ENCODE measurements at regions not wholly inside any gene's neighbourhood (a gene's known extent, or its start where the extent isn't known, plus 50 kb on each side); places are given as distances from the start of the nearest gene placed in this dataset.

- peaks cover 12% of the 10 kb centered on the region for H3K27me3 Mint-ChIP-seq (ENCODE audit: unreplicated experiment)
- no peak overlapping the region for H3K27ac Mint-ChIP-seq (ENCODE audit: unreplicated experiment)
- no peak for DNase-seq (ENCODE audit: low spot score)
- H3K4me1 Mint-ChIP-seq (ENCODE audit: unreplicated experiment): no peaks in the 10 kb centered on the region
- H3K9me3 Mint-ChIP-seq (ENCODE audit: unreplicated experiment): peaks cover 79% of the 10 kb centered on the region
- H3K4me3 Mint-ChIP-seq (ENCODE audit: unreplicated experiment): no peak overlapping the region
- H3K36me3 Mint-ChIP-seq (ENCODE audit: low read depth, unreplicated experiment): peaks cover 36% of the 10 kb centered on the region
- TF ChIP-seq CTCF (IDR thresholded peaks at IDR 0.05; ENCODE audit: unreplicated experiment): no peak
Observed at GRCh38 chr19:27676877-27677276, 1536.1 kb downstream of the UQCRFS1 start.

GRCh38 chr19:27676334-27676733 is 1536.6 kb downstream of the UQCRFS1 start:
- H3K27ac Mint-ChIP-seq (ENCODE audit: unreplicated experiment): no peak overlapping the region
- H3K27me3 Mint-ChIP-seq (ENCODE audit: unreplicated experiment): peaks cover 12% of the 10 kb centered on the region
- no peak overlapping the region for H3K4me3 Mint-ChIP-seq (ENCODE audit: unreplicated experiment)
- H3K9me3 Mint-ChIP-seq (ENCODE audit: unreplicated experiment): peaks cover 81% of the 10 kb centered on the region
- H3K36me3 Mint-ChIP-seq (ENCODE audit: low read depth, unreplicated experiment): peaks cover 39% of the 10 kb centered on the region
- no peak for DNase-seq (ENCODE audit: low spot score)
- H3K4me1 Mint-ChIP-seq (ENCODE audit: unreplicated experiment): no peaks in the 10 kb centered on the region
- TF ChIP-seq CTCF (IDR thresholded peaks at IDR 0.05; ENCODE audit: unreplicated experiment): no peak

- H3K4me1 Mint-ChIP-seq (ENCODE audit: unreplicated experiment): no peaks in the 10 kb centered on the region
- H3K9me3 Mint-ChIP-seq (ENCODE audit: unreplicated experiment): peaks cover 81% of the 10 kb centered on the region
- no peak overlapping the region for H3K4me3 Mint-ChIP-seq (ENCODE audit: unreplicated experiment)
- no peak for DNase-seq (ENCODE audit: low spot score)
- no peak overlapping the region for H3K27ac Mint-ChIP-seq (ENCODE audit: unreplicated experiment)
- peaks cover 12% of the 10 kb centered on the region for H3K27me3 Mint-ChIP-seq (ENCODE audit: unreplicated experiment)
- TF ChIP-seq CTCF (IDR thresholded peaks at IDR 0.05; ENCODE audit: unreplicated experiment): no peak
- H3K36me3 Mint-ChIP-seq (ENCODE audit: low read depth, unreplicated experiment): peaks cover 40% of the 10 kb centered on the region
Observed at GRCh38 chr19:27675771-27676170, 1537.2 kb downstream of the UQCRFS1 start.

GRCh38 chr19:27674701-27675100 is 1538.2 kb downstream of the UQCRFS1 start:
- peak overlapping the region; percentile 15 for H3K4me3 Mint-ChIP-seq (ENCODE audit: unreplicated experiment)
- no peak for DNase-seq (ENCODE audit: low spot score)
- H3K36me3 Mint-ChIP-seq (ENCODE audit: low read depth, unreplicated experiment): peaks cover 42% of the 10 kb centered on the region
- TF ChIP-seq CTCF (IDR thresholded peaks at IDR 0.05; ENCODE audit: unreplicated experiment): no peak
- peaks cover 81% of the 10 kb centered on the region for H3K9me3 Mint-ChIP-seq (ENCODE audit: unreplicated experiment)
- no peaks in the 10 kb centered on the region for H3K4me1 Mint-ChIP-seq (ENCODE audit: unreplicated experiment)
- H3K27ac Mint-ChIP-seq (ENCODE audit: unreplicated experiment): no peak overlapping the region
- H3K27me3 Mint-ChIP-seq (ENCODE audit: unreplicated experiment): peaks cover 8% of the 10 kb centered on the region

- H3K36me3 Mint-ChIP-seq (ENCODE audit: low read depth, unreplicated experiment): peaks cover 37% of the 10 kb centered on the region
- TF ChIP-seq CTCF (IDR thresholded peaks at IDR 0.05; ENCODE audit: unreplicated experiment): no peak
- peaks cover 76% of the 10 kb centered on the region for H3K9me3 Mint-ChIP-seq (ENCODE audit: unreplicated experiment)
- no peak for DNase-seq (ENCODE audit: low spot score)
- H3K4me3 Mint-ChIP-seq (ENCODE audit: unreplicated experiment): no peak overlapping the region
- no peaks in the 10 kb centered on the region for H3K4me1 Mint-ChIP-seq (ENCODE audit: unreplicated experiment)
- no peak overlapping the region for H3K27ac Mint-ChIP-seq (ENCODE audit: unreplicated experiment)
- H3K27me3 Mint-ChIP-seq (ENCODE audit: unreplicated experiment): peaks cover 4% of the 10 kb centered on the region
Observed at GRCh38 chr19:27673986-27674385, 1539.0 kb downstream of the UQCRFS1 start.
